Activated T-helper 9 cell treated with anti-CD3 and anti-CD28 coated beads, Interleukin-2, amount 50 U/mL, for 16 hours (primary cell): ENCODE measurements at regions not wholly inside any gene's neighbourhood (a gene's known extent, or its start where the extent isn't known, plus 50 kb on each side); places are given as distances from the start of the nearest gene placed in this dataset.
"Not testable (repeated sequence)": the region's sequence is repeated elsewhere in the genome, so short reads cannot be mapped to it uniquely, and the experiment has no call there.

Experiments
- DNase-seq: peaks from one replicate; pipeline ENCODE4 v3.0.0-alpha.2; 2020; ENCODE audit warnings: low read depth

DNA sequence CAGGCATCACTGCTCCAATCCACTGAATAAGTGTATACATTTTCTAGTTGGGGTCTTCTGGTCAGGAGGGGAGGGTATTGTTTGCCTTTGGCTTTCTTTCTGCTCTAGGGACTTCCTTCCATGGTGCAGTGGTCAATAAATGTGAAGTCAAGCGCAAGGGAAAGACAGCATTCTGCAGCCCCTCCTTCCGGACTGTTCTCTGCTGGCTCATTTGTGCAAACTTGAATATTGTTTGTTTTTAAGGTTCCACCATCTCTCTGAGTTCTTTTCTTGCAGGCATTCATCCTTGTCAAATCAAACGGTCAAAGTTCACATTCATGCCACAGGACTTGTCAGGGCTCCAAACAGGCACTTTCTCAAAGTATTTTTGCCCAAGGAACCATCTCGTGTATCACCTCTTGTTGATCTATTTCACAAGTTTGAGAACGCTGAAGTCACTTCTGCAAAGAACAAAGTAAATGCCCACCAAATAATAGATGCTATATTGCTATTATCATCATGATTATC is 205.6 kb upstream of the KAZN start:
- DNase-seq = no peak

DNA sequence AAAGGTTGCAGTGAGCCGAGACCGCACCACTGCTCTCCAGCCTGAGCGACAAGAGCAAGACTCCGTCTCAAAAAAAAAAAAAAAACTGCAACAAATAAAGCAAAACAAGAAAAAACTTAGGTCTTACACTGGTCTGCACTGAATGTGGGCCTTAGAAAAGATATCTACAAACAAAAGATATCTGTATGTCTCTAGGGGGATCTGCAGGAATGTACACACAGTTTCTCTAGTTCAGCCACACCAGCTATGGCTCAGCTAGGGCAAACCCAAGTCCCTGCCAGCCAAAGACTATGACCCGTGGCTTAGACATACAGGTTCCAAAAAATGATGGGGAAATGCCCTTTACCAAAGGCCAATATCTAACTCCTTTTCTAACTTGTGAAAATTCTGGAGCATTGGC is 202.4 kb upstream of the KAZN start:
- DNase-seq = no peak

DNA sequence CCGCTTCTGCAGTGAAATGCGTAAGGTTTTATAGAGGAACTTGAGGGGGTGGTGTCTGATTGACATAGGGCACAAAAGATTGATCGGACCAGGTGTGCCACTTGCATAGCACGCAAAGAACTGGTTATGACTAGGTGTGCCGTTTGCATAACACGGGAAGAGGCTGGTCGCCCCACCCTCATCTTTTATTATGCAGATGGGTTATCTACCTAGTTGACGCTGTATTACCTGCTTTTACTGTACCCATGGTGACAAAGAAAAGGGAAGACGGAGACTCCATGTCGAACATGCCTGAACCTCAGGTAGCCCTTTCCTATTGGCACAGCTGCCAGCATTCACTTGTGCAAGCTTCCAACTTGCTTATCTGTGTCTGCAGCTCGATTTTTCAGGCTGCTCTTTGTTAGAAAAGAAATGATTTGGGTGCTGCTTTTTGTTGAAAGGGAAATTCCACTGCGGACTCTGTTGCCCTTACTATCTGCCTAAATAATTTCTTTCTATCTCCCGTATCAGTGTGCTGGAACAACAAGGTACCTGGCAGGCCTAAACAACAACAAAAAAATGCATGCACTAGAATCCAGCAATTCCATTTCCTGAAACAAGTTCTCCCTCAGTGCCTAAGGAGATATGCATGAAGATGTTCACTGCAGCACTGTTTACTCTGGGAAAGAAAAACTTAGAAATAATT is 194.4 kb upstream of the KAZN start:
- no peak for DNase-seq

DNA sequence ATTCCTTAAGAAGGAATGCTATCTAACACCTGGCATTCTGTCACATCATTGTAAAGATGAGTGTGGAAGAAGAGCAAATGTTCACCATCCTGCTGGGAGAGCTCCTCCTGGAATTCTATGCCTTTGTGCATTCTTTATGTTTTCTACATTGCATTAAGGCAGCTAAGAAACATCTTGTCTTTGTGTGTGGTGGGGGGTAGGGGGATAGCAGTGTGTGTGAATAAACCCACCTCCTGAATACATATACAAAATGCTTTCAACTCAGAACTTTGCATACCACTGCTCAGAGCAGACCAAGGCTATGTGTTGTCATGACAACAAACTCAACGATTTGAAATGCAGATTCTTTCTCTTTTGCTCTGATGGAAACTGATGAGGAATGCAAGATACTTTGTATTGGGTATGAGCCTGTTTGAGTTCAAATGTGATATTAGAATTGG is 193.6 kb upstream of the KAZN start:
- DNase-seq = no peak

DNA sequence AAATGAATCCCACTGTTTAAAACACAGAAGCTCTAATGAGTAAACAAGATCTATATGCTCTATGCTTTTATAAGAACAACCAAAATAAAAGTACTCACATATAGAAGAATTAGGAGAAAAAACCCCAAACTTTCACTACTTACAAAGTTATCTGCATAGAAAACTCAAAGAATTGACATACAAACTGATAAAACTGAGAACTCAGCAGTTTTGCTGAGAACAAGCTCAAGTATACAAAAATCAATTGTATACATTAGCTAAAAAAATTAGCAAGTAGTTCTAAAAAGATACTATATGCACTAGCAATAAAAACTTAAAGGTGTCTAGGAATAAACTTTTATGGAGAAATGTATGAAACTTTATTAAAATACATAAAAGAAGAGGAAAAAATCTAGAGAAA is 186.2 kb upstream of the KAZN start:
- no peak for DNase-seq

DNA sequence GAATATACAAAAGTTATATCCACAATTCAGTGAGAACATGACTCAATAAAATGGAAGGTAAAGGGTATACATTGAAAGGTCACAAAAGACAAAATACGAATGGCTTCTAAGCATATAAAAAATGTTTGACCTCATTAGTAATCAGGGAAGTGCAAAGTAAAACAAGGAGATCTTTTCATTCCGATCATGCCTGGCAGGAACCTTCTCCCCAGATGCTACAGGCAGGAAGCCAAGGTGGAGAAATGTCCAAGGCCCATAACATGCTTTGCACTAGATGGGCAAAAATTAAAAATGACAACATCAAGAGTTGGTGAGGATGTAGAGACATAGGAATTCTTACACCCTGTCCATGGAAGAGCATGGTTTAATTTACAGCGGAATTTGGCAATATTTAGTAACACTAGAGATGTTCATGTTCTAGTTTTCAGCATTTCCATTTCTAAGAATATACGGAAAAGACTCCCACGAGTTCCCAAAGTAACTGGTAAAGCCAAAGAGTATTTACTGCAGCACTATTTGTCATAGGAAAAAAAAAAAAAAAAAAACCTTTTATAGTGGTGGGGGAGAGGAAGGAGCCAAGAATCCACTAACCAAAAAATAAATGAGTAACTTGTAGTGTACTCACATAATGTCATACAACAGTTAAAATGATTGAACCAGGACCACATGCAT is 184.5 kb upstream of the KAZN start:
- DNase-seq = no peak

DNA sequence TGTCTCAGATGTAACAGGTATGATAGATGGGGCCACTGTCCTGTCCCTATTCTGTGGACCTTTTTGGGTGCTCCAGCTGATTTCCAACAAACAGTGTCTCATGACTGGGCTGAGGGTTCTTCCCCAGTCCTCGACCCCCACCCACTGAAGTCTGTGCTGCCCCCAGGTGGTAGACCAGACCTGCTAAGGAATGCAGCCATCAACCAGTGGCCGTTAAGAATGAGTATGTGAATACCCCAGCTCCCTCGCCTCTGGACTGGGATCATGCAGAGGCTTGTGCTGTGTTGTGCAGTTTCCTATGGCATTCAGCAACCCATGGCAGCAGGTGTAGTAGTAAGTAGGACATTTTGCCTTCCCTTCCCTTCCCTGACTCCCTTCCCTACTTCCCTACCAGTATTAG is 183.1 kb upstream of the KAZN start:
- DNase-seq = no peak

DNA sequence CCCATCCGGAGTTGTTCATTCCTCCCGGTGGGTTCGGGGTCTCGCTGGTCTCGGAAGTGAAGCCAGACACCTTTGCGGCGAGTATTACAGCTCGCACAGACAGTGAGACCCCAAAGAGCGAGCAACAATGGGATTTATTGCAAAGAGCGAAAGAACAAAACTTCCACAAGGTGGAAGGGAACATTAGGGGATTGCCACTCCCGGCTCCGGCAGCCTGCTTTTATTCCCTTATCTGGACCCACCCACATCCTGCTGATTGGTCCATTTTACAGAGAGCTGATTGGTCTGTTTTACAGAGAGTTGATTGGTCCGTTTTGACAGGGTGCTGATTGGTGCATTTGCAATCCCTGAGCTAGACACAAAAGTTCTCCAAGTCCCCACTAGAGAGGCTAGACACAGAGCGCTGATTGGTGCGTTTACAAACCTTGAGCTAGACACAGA is 178.7 kb upstream of the KAZN start:
- DNase-seq = not testable (repeated sequence)

DNA sequence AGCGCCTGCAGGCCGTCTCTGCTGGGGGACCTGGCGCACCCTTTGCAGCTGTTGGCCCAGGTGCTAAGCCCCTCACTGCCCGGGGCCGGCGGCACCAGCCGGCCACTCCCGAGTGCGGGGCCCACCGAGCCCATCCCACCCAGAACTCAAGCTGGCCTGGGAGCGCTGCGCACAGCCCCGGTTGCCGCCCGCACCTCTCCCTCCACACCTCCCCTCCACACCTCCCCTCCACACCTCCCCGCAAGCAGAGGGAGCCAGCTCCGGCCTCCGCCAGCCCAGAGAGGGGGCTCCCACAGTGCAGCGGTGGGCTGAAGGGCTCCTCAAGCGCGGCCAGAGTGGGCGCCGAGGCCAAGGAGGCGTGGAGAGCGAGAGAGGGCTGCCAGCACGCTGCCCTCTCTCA is 177.8 kb upstream of the KAZN start:
- DNase-seq = no peak

DNA sequence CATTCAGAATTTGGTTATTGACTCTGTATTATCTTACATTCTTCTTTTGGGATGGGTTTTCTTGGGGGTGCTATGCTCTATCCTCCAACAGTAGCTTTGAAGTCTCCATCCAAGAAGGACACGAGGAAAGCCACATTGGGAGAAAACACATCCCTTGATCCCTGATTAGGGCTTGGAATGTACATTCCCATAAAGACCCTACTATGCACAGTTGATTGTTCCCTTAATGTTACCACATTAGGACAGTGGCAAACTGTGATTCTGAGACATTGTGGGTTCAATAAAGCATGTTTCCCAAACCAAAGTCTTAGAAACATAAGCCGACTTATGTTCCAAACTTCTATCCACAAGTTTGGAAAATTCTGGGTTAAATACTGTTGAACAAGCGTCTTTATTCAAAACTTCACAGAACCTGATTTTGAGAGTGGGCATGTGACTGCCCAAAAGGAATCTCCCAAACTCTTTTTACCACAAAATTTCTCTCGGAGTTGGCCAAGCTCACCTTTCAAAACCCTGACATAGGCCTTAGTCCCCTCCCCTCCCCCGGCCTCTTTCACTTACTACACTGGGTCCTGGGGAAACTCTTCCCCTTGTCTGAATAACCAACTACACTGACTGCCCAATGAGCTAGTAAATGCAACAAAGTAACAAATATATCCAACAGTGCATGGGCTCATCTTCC is 177.0 kb upstream of the KAZN start:
- DNase-seq = no peak

DNA sequence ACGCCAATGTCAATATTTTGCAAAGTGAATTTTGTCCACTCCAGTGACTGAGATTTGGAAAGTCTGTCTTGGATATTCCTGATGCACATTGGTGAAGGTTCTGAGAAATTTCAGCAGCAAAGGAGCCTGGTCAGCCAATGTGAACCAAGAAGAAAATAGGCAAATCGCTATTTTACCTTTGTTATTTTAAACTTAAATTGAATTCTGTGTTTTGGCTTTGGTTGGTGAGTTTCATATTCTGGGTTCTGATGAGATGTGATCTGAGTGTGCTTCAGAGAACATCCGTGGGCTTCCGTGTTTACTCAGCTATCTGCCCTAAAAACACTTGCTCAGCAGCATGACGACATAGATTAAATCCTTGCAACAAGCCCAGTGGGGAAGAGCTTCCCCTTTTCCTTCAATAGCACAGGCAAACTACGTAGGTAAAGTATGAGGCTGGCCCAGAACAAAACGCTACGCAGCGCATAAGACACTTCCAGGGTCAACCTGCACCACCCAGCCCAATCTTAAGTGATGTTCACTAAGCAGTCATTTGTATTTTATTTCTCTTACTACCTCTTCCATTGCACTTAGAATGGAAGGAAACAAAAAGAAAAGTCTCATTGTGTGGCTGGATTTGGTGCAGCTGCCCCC is 176.4 kb upstream of the KAZN start:
- DNase-seq = no peak

DNA sequence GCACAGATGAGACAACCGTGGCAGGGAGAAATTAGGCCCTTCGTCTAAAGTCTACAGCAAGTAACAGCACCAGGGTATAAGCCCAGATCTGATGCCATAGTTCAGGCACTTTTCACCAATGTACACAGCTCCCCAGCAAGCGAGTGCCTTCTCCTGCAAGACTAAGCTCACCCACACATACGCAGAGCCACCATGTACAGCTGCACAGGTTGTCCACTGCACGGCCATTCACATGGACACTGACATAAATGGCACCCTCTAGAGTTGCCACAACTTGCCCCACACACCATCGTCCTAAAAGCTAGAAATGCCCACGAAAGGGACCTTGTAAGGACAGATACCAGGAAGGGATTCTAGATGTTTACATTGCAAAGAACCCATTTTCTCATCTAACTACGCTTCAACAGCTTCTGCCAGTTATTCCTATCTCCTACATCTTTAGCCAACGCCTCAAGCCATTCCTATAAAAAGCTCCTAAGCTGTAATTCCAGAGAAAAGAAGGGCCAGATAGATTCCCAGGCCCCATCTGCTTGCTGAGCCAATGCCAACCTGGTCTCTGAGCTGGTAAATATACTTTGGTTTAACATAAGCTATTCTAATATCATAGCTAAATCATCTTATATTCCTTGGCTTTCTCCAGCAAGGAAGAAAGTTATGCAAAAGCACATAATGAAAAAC is 174.0 kb upstream of the KAZN start:
- no peak for DNase-seq

DNA sequence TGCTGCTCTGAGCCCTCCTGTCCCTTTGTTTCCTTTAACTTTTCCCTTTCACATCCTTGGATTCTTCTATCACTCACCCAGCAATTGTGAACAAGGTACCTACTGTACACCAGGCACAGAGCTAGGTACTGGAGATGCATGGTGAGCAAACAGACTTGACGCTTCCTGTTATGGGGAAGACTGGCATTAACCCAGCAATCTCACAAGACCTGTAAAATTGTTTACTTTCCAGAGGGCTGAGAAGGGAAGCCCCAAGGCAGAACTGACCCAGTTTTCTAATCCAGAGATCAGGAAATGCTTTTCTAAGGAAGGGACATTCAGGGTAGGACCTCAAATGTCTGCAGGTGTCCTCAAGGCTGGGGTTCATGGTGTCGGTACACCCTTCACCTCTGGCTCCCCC is 171.6 kb upstream of the KAZN start:
- no peak for DNase-seq

DNA sequence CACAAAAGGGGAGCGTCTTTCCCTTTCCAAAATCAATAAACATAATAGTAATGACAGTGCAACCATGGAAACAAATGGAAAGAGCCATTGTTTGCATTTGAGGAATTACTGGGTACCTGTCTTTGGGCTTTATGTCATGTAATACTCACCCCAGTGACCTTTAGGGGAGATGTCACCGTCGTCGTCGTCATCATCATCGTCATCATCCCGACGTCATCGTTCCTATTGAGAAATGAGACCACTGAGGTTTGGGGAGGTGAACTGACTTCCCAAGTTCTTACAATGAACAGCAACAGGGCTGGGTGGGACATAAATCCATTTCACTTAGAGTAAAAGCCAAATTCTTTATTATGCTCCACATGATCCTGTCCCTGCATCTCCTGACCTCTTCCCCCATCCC is 168.9 kb upstream of the KAZN start:
- no peak for DNase-seq

DNA sequence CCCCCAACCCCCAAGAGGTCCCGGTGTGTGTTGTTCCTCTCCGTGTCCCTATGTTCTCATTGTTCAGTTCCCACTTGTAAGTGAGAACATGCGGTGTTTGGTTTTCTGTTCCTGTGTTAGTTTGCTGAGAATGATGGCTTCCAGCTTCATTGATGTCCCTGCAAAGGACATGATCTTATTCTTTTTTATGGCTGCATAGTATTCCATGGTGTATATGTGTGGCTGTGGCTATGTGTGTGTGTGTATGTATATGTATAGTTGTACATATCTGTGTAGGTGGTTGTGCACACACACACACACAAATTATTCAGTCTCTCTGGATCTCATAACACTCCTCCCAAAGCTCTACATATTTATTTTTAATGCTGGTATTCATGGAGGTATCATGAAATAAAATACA is 165.8 kb upstream of the KAZN start:
- not testable (repeated sequence) for DNase-seq

DNA sequence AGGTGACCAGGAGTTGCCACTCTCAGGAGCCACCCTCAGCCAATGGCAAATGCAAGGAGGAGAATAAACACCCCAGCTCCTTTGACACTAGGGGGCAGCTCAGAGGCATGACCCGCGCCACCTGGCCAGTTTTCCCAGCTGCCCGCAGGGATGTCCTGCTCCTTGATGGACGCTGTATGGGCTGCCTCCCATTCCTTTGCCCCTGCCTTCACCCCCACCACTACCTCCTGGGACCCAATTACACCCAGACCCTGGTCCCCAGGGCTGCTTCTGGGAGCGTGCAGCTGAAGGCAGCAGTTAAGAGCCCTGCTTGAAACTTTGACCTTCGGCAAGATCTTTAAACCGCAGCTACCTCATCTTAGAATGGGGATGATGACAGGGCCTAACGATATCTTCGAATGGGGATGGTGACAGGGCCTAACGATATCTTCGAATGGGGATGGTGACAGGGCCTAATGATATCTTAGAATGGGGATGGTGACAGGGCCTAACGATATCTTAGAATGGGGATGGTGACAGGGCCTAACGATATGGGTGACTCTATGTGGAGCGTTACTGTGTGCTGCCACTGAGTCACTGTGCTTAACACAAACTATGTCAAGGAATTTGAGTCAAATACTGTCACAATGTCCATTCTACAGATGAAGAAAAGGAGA is 163.0 kb upstream of the KAZN start:
- no peak for DNase-seq

DNA sequence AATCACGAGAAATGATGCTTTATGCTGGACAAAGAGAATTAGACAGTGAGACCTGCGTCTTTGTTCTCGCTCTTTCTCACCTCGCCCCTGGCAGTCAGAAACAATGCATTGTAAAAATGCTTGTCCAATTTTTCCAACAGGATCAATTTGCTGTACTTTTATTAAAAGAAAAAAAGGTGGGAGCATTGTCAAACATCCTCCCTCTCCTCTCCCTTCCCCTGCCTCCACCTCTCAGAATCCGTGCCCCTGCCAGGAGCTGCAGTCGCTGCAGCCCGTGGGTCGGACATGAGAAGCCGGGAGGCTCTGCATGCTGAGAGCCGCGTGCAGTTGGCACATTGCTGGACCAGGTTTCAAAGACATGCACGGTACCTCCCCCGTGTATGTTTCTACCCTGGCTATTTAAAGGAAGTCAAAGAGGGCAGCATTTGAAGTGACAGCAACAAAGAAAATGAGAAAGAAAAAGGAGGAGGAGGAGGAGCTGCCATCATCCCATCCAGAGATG is 161.0 kb upstream of the KAZN start:
- no peak for DNase-seq

DNA sequence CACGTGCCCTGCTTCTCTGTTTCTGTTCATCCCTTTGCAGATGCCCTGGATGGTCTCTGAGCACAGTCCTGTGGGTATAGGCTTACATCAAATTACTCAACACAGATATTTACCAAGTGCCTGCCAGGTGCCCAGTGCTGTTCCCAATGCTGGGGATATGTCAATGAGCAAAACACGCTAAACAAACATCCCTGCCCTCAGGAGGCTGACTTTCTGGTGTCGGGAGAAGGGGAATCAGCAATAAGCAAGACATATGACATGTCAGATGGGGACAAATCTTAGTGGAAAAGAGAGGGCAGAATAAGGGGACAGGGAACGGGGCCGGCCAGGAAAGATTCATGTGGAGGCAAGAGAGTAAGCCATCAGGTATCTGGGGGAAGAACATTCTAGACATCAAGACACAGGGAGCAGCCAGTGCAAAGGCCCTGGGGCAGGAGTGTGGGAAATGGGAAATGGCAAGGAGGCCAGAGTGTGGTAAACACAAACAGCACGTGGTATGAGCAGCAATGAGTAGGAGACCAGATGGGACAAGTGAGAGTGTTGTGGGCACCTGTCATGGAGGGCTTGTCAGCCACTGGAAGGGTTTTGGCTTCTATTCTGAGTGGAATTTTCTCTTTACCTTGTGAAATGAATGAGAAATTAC is 160.2 kb upstream of the KAZN start:
- no peak for DNase-seq

DNA sequence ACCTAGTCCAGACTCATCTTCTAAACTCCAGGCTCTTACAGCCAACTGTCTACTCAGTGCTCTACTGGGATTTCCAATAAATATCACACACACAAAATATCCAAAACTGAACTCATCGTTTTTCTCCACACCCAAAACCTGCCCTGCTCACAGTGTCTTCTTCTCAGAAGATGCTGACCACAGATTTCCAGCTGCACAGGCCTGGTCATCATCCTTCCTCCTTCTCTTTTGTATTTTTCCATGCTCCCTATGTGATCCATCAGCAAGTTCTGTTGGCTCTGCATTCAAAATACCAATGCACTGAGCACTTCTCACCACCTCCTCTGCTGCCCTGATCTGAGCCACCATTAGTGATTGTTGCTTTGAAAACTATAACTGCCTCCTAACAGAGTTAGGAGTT is 159.5 kb upstream of the KAZN start:
- DNase-seq = no peak

DNA sequence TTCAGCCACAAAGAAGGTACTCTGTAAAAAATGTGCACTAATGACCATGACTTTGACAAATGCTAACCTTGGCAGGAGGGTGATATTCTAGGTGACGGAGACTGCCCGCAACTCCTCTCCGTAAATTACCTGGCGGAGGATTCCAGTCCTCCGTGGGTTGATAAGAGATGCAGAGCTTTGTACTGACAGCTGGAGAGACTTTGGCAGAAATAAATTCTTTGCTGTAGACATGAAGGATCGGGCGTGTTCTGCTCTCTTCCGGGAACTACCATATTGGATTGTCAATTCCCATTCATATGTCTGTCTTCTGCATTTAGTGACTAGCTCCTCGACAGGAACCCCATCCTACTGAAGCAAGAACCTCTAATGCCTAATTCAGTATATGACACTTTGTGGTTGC is 158.3 kb upstream of the KAZN start:
- no peak for DNase-seq

DNA sequence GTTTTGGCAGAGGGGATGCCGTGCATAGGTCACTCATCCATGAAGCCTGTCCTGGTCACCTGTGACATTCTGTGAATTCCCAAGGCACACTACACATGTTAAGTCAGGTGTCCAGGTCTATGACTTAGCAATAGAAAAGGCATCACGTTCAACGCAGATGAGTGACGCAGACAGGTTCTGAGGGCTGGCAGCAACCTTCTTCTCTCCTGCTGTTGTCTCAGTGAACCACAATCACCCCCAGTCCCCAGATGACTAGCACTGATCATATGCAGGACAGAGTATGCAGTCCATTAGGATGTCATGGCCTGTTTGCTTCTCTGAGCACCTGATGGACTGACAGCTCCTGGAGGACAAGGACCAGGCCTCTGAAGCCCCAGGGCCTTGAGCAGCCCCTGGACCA is 157.8 kb upstream of the KAZN start:
- no peak for DNase-seq
